Progenitor cell of endocrine pancreas (in vitro differentiated cells): ENCODE measurements at regions not wholly inside any gene's neighbourhood (a gene's known extent, or its start where the extent isn't known, plus 50 kb on each side); places are given as distances from the start of the nearest gene placed in this dataset.

Experiments
- DNase-seq: peaks from one replicate; pipeline ENCODE4 v3.0.0; 2021; ENCODE audit warnings: low spot score; ENCODE audit not compliant: unreplicated experiment
- H3K27ac Mint-ChIP-seq: 2 replicates; pipeline ENCODE4 v1.8.0; 2021; ENCODE audit warnings: mild to moderate bottlenecking, moderate library complexity, mixed read lengths
- H3K27me3 Mint-ChIP-seq: 2 replicates; pipeline ENCODE4 v1.8.0; 2021; ENCODE audit warnings: mixed read lengths
- H3K36me3 Mint-ChIP-seq: 2 replicates; pipeline ENCODE4 v1.8.0; 2022; ENCODE audit warnings: mixed read lengths; ENCODE audit not compliant: insufficient read depth
- H3K4me1 Mint-ChIP-seq: 2 replicates; pipeline ENCODE4 v1.8.0; 2021; ENCODE audit warnings: low read depth, mixed read lengths
- H3K4me3 Mint-ChIP-seq: 2 replicates; pipeline ENCODE4 v1.8.0; 2021; ENCODE audit warnings: low read depth, mild to moderate bottlenecking, moderate library complexity, mixed read lengths
- H3K9me3 Mint-ChIP-seq: 2 replicates; pipeline ENCODE4 v1.8.0; 2021; ENCODE audit warnings: low read depth, mixed read lengths
- TF ChIP-seq, protein P1 (sequence below): fragments of 200-600 bp; sonication (generic); IDR thresholded peaks from one replicate; pipeline ENCODE4 v1.5.0; 2021; ENCODE audit warnings: antibody characterized with exemption, mild to moderate bottlenecking; ENCODE audit not compliant: unreplicated experiment

DNA sequence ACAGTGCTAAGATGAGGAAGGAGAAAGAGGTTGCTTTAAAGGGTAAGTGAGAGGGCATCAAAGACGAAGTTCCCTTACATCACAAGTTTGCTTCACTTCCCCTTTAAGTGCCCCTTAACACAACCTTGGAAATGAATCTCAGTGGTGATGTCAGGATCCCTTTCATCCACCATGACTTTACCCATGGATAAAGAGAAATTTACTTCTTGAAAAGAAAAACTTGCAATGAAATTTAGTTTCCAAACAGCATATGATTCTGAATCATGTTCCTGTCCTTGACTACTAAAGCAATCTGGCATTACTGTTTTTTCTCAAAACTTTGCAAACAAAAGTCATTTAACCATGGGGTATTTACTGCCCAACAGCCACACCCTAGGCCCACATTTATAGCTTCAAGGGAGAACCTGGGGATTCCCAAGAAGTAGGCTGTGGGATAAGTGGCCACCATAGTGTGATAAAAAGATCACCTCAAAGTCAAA lies 135.9 kb downstream of the ITGB8 start:
- no peak for DNase-seq
- H3K27ac Mint-ChIP-seq = no peak overlapping the region
- no peaks in the 10 kb centered on the region for H3K27me3 Mint-ChIP-seq
- no peaks in the 10 kb centered on the region for H3K4me1 Mint-ChIP-seq
- H3K36me3 Mint-ChIP-seq = no peaks in the 10 kb centered on the region
- no peak overlapping the region for H3K4me3 Mint-ChIP-seq
- TF ChIP-seq, protein P1, sequence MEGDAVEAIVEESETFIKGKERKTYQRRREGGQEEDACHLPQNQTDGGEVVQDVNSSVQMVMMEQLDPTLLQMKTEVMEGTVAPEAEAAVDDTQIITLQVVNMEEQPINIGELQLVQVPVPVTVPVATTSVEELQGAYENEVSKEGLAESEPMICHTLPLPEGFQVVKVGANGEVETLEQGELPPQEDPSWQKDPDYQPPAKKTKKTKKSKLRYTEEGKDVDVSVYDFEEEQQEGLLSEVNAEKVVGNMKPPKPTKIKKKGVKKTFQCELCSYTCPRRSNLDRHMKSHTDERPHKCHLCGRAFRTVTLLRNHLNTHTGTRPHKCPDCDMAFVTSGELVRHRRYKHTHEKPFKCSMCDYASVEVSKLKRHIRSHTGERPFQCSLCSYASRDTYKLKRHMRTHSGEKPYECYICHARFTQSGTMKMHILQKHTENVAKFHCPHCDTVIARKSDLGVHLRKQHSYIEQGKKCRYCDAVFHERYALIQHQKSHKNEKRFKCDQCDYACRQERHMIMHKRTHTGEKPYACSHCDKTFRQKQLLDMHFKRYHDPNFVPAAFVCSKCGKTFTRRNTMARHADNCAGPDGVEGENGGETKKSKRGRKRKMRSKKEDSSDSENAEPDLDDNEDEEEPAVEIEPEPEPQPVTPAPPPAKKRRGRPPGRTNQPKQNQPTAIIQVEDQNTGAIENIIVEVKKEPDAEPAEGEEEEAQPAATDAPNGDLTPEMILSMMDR = no peak
- no peaks in the 10 kb centered on the region for H3K9me3 Mint-ChIP-seq

- Mint-ChIP-seq H3K36me3 (no peaks in the 10 kb centered on the region), H3K9me3 (no peaks in the 10 kb centered on the region), H3K4me1 (no peaks in the 10 kb centered on the region), H3K27me3 (no peaks in the 10 kb centered on the region), H3K4me3 (no peak overlapping the region), H3K27ac (no peak overlapping the region)
- DNase-seq = no peak
- TF ChIP-seq, protein P1 = no peak
Observed at GRCh38 chr7:20470082-20470481, 139.4 kb downstream of the ITGB8 start.

GRCh38 chr7:20470726-20471125 lies 140.0 kb downstream of the ITGB8 start:
- Mint-ChIP-seq H3K27me3 (no peaks in the 10 kb centered on the region), H3K9me3 (no peaks in the 10 kb centered on the region), H3K27ac (no peak overlapping the region), H3K36me3 (no peaks in the 10 kb centered on the region), H3K4me1 (no peaks in the 10 kb centered on the region), H3K4me3 (no peak overlapping the region)
- no peak for DNase-seq
- TF ChIP-seq, protein P1 = no peak

DNA sequence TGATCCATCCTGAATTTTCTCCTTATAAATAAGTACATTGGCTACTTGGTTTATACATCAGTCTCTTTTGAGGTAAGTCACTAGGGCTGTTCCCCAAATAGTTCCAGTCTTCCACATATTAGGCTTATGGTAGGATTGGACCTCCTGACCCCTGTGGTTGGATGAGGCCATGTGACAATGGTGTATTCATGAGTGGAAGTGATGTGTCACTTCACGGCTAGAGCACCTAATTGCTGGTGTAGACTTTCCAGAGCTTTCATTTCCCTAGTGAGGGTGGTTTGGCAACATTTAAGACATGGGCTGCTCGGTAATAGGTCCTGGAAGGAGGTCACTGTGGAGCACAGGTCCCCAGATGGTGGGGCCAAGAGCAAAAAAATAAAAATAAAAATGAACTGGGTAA lies 141.2 kb upstream of the ABCB5 start:
- no peak overlapping the region for H3K4me3 Mint-ChIP-seq
- no peaks in the 10 kb centered on the region for H3K27me3 Mint-ChIP-seq
- no peak for DNase-seq
- H3K27ac Mint-ChIP-seq = no peak overlapping the region
- TF ChIP-seq, protein P1 = no peak
- no peaks in the 10 kb centered on the region for H3K9me3 Mint-ChIP-seq
- no peaks in the 10 kb centered on the region for H3K36me3 Mint-ChIP-seq
- H3K4me1 Mint-ChIP-seq = no peaks in the 10 kb centered on the region

- Mint-ChIP-seq H3K36me3 (no peaks in the 10 kb centered on the region), H3K4me3 (no peak overlapping the region), H3K4me1 (no peaks in the 10 kb centered on the region), H3K27ac (no peak overlapping the region), H3K27me3 (no peaks in the 10 kb centered on the region), H3K9me3 (no peaks in the 10 kb centered on the region)
- DNase-seq = no peak
- TF ChIP-seq, protein P1 = no peak
Observed at GRCh38 chr7:20475756-20476155, 139.7 kb upstream of the ABCB5 start.
